ENCODE measurements at regions not wholly inside any gene's neighbourhood (a gene's known extent, or its start where the extent isn't known, plus 50 kb on each side); places are given as distances from the start of the nearest gene placed in this dataset.

GRCh38 chr3:20527368-20527767 is 341.4 kb upstream of the SGO1 start:
- H4K20me1 ChIP-seq (ENCODE audit: insufficient read depth), result no peaks in the 10 kb centered on the region
- BruUV-seq (replicated peaks), result no TSS peak
- no peak overlapping the region for H3K4me3 ChIP-seq (replicated peaks in 1 of 2; ENCODE audit: low read depth in 1 of 2, low read length in 2 of 2)
- intact Hi-C loops (cut with micrococcal nuclease), result no loop called here
- no peak overlapping the region for H3K27ac ChIP-seq (ENCODE audit: low read depth, low read length)
- no peaks in the 10 kb centered on the region for H3K4me1 ChIP-seq (ENCODE audit: control insufficient read depth in 1 of 2, insufficient read depth in 2 of 2, low read length in 2 of 2)
- no peak overlapping the region for H2AFZ ChIP-seq (ENCODE audit: low read depth, low read length, poor library complexity, severe bottlenecking)
- H3K27me3 ChIP-seq (ENCODE audit: insufficient read depth, low read length), result no peaks in the 10 kb centered on the region
- POLR2A ChIA-PET, result no interaction called here
- DNase-seq (ENCODE audit: low read depth, low spot score), result no peak
- peaks cover 0 to 4% of the 10 kb centered on the region in 2 experiments; a peak in 2 of 4 replicates for H3K9me3 ChIP-seq (ENCODE audit: control insufficient read depth in 1 of 2, insufficient read depth in 1 of 2, low read depth in 1 of 2, low read length in 2 of 2)
- no peak overlapping the region for H3K4me2 ChIP-seq (ENCODE audit: low read length)
- no peaks in the 10 kb centered on the region for H3K36me3 ChIP-seq (ENCODE audit: control insufficient read depth in 1 of 2, insufficient read depth in 2 of 2, low read length in 2 of 2)
- CTCF ChIA-PET, result no interaction called here
- TF ChIP-seq CBX3 (IDR thresholded peaks at IDR 0.05; ENCODE audit: low read depth) (no peak), SRF (IDR thresholded peaks at IDR 0.05; ENCODE audit: low read depth) (no peak), SP1 (IDR thresholded peaks at IDR 0.05; ENCODE audit: low read depth) (no peak), MAX (IDR thresholded peaks at IDR 0.05) (no peak), JUND (IDR thresholded peaks at IDR 0.05) (no peak), ZFX (IDR thresholded peaks at IDR 0.05) (no peak), CEBPB (IDR thresholded peaks at IDR 0.05; ENCODE audit: low read depth) (no peak), ZBTB33 (IDR thresholded peaks at IDR 0.05; ENCODE audit: extremely low read depth, insufficient replicate concordance, low read length) (no peak), ZNF274 (IDR thresholded peaks at IDR 0.05; ENCODE audit: low read depth, low read length) (no peak), POLR2AphosphoS5 (IDR thresholded peaks at IDR 0.05; ENCODE audit: low read depth, low read length) (no peak), SIN3A (IDR thresholded peaks at IDR 0.05; ENCODE audit: low read depth) (no peak), TCF7L2 (IDR thresholded peaks at IDR 0.05; ENCODE audit: borderline replicate concordance, extremely low read depth, insufficient read depth, insufficient read length) (no peak), ATF3 (IDR thresholded peaks at IDR 0.05) (no peak), RAD21 (IDR thresholded peaks at IDR 0.05; ENCODE audit: low read depth) (no peak), FOSL1 (IDR thresholded peaks at IDR 0.05; ENCODE audit: low read depth) (no peak), EZH2 (IDR thresholded peaks at IDR 0.05) (no peak)
- H3K9ac ChIP-seq (ENCODE audit: low read length), result no peak overlapping the region
- no peak for ATAC-seq
- no peaks in the 10 kb centered on the region for H3K79me2 ChIP-seq (ENCODE audit: insufficient read depth, low read length)
- H3K9me2 ChIP-seq (ENCODE audit: insufficient read depth), result no peaks in the 10 kb centered on the region
- RAD21 ChIA-PET (ENCODE audit: low non-redundant PET in 1 of 2, low total read pairs in 2 of 2, uncharacterized antibody in 2 of 2, unreplicated experiment in 2 of 2), result no interaction called here

Data from HCT116 (cell line).